Mucosa of descending colon (tissue), 3 donors: ENCODE measurements at regions not wholly inside any gene's neighbourhood (a gene's known extent, or its start where the extent isn't known, plus 50 kb on each side); places are given as distances from the start of the nearest gene placed in this dataset.

ENCODE experiments used
- ATAC-seq: fragments of 200-7000 bp; cut with Tn5 transposase; one replicate; pipeline ENCODE4 v1.9.1; 2020; ENCODE audit warnings: mild to moderate bottlenecking, moderate library complexity
- DNase-seq, 3 donors: peaks; one replicate each; pipeline ENCODE4 v3.0.0-alpha.2; 2020
- H3K36me3 ChIP-seq: fragments of 200-600 bp; one replicate; pipeline ENCODE4 v1.8.0; 2021; ENCODE audit warnings: low read depth, mild to moderate bottlenecking
- H3K4me1 ChIP-seq: fragments of 200-600 bp; one replicate; pipeline ENCODE4 v1.8.0; 2021; ENCODE audit warnings: low read depth, mild to moderate bottlenecking
- H3K4me3 ChIP-seq: fragments of 200-600 bp; one replicate; pipeline ENCODE4 v1.8.0; 2021; ENCODE audit warnings: mild to moderate bottlenecking
- H3K9me3 ChIP-seq: fragments of 200-600 bp; one replicate; pipeline ENCODE4 v1.8.0; 2021; ENCODE audit warnings: mild to moderate bottlenecking
- intact Hi-C, 2 donors: fragments of 100-400 bp; cut with DNase I in 1 of 2; cut with micrococcal nuclease in 1 of 2; formaldehyde crosslinking; loops; one replicate each; pipeline versions ENCODE4 v1.11.0 to v1.11.1; 2022; cut with DNase I, micrococcal nuclease
- TF ChIP-seq, protein P1 (sequence below): fragments of 200-600 bp; IDR thresholded peaks from one replicate; pipeline ENCODE4 v1.8.0; 2022; ENCODE audit warnings: antibody characterized with exemption, mild to moderate bottlenecking
- donor health status: DM: no; HTN: no; CAD: no; lungs with moderate emphysema.
- donor health status: DM: no; HTN: no; CAD: no.
- donor health status: DM: no; HTN: yes; CAD: no.

DNA sequence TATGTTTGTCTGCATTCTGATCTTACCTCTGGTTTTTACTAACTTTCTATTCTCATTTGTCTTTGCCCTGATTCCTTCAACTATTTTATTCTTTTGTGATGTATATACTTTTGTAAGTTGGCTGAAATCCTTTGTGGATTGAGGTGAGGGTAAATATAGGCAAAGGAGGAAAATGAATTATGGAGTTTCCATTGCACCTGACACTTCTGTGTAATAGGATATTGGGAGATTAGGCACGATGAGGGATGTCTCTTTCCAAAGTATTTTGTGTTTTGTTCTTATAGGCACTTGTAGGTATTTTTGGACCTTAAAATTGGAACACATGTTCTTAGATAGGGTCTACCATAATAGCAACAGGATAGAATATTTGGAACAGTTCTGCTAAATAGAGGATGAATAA lies 76.4 kb downstream of the HRH4 start:
- TF ChIP-seq, protein P1, sequence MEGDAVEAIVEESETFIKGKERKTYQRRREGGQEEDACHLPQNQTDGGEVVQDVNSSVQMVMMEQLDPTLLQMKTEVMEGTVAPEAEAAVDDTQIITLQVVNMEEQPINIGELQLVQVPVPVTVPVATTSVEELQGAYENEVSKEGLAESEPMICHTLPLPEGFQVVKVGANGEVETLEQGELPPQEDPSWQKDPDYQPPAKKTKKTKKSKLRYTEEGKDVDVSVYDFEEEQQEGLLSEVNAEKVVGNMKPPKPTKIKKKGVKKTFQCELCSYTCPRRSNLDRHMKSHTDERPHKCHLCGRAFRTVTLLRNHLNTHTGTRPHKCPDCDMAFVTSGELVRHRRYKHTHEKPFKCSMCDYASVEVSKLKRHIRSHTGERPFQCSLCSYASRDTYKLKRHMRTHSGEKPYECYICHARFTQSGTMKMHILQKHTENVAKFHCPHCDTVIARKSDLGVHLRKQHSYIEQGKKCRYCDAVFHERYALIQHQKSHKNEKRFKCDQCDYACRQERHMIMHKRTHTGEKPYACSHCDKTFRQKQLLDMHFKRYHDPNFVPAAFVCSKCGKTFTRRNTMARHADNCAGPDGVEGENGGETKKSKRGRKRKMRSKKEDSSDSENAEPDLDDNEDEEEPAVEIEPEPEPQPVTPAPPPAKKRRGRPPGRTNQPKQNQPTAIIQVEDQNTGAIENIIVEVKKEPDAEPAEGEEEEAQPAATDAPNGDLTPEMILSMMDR, result no peak
- H3K4me1 ChIP-seq, result no peaks in the 10 kb centered on the region
- no peaks in the 10 kb centered on the region for H3K9me3 ChIP-seq
- no peak overlapping the region for H3K4me3 ChIP-seq
- H3K36me3 ChIP-seq, result no peaks in the 10 kb centered on the region
- ATAC-seq (no peak), DNase-seq (no peak)
- intact Hi-C loops, result no loop called here

DNA sequence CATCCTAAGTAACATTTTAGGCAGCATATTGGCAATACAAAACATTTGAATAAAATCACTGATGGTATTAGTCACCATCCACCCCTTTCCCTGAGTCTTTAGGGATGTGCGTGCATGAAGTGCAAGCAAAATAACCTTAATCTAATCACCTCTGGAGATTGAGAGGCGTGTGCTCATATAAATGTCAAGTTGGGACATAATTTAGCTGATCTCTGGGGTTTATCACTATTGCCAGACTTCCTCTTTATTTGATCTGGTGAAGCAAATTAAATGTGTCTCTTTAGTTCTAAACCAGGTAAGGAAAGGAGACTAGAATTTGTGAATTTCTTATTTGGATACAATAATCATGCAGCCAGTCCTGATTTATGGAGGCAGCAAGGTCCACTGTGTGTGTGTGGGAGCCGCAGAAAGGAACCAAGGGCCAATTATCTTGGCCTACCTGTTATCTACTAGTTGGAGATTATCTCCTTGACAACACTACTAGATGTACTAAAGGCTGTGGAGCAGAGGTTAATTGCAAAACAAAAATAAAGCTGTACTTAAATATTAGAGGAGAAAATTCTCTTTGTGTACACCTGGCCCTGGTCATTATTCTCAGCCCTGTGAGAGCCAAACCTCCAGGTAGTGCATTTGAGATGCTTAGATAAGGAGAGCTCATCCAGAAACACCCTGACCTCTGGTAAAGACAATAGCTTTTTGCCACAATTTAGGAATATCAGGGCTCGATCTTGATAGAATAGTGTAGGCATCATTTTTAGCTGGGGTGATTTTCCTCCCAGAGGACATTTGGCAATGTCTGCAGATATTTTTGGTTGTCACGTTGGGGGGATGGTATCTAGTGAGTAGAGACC lies 78.2 kb downstream of the HRH4 start:
- TF ChIP-seq, protein P1, result no peak
- DNase-seq (peak in 1 of 3 donors; percentile 4), ATAC-seq (no peak)
- H3K9me3 ChIP-seq, result no peaks in the 10 kb centered on the region
- intact Hi-C loops, result no loop called here
- H3K4me1 ChIP-seq, result no peaks in the 10 kb centered on the region
- H3K4me3 ChIP-seq, result no peak overlapping the region
- no peaks in the 10 kb centered on the region for H3K36me3 ChIP-seq

DNA sequence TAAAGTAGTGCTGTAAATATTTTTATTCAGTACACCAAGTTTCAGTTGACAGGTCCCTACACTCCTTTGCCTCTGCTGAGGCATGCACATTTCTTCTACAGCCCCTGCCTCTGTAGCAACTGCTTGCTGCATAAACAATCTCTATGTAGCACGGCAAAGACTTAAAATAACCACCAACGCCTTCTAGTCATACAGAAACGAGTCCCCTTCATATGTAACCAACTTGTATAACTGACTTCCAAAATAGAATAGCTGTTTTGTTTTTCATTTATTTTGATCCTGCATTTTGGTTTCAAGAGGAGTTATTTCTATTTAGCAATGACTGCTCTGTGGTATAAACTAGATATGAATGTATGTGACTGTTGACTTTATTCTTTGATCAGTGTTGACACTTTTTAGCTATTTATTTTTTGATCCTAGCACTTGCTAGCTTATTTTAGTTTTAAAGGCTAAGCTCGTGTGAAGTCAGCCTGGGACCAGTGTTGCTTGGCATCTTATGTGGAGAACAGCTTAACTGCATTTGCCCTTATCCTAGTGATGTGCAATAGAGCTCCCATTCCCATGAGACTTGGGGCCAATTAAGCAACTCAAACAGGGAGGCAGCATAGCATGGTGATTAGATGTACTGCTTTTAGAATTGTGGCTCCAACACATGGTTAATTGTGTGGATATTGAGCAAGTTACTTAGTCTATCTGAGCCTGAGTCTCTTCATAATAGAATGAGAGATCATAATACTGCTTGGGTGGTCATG lies 79.6 kb downstream of the HRH4 start:
- DNase-seq (no peak), ATAC-seq (no peak)
- intact Hi-C loops, result no loop called here
- Histone ChIP-seq H3K9me3 (no peaks in the 10 kb centered on the region), H3K4me3 (no peak overlapping the region), H3K4me1 (no peaks in the 10 kb centered on the region), H3K36me3 (no peaks in the 10 kb centered on the region)
- TF ChIP-seq, protein P1, result no peak

GRCh38 chr18:24540896-24541295 lies 80.5 kb downstream of the HRH4 start:
- intact Hi-C loops, result no loop called here
- H3K4me3 ChIP-seq, result no peak overlapping the region
- H3K4me1 ChIP-seq, result no peaks in the 10 kb centered on the region
- DNase-seq (no peak), ATAC-seq (no peak)
- TF ChIP-seq, protein P1, result no peak
- H3K9me3 ChIP-seq, result no peaks in the 10 kb centered on the region
- no peaks in the 10 kb centered on the region for H3K36me3 ChIP-seq

GRCh38 chr18:24543086-24543794 lies 82.8 kb downstream of the HRH4 start:
- Histone ChIP-seq H3K36me3 (no peaks in the 10 kb centered on the region), H3K9me3 (no peaks in the 10 kb centered on the region), H3K4me1 (no peaks in the 10 kb centered on the region), H3K4me3 (no peak overlapping the region)
- DNase-seq, result no peak
- intact Hi-C loops, result no loop called here
- ATAC-seq, result no peak
- TF ChIP-seq, protein P1, result no peak
